Fibroblast of skin of scalp (primary cell): ENCODE measurements at regions not wholly inside any gene's neighbourhood (a gene's known extent, or its start where the extent isn't known, plus 50 kb on each side); places are given as distances from the start of the nearest gene placed in this dataset.

ENCODE experiments used
- DNase-seq: peaks from one replicate; pipeline ENCODE4 v3.0.0-alpha.2; 2013

DNA sequence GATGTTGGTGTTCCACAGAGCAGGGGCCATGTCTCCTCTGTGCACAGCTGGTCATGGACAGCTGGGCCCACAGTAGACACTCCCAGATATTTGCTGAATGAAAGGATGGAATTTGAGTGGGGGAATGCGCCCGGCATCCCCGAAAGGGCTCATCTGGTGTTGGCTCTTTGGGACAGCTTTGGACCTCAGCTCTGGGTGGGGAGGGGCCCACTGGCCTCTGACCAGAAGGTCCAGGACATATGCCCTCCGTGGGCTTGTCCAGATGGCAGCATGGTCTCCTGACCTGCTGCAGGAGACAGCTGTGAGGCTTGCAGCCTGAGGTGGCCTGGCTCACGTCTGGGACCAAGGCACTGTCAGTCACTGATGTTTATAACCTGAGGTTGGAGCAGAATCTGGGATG lies 160.4 kb upstream of the AJAP1 start:
- DNase-seq = no peak

DNA sequence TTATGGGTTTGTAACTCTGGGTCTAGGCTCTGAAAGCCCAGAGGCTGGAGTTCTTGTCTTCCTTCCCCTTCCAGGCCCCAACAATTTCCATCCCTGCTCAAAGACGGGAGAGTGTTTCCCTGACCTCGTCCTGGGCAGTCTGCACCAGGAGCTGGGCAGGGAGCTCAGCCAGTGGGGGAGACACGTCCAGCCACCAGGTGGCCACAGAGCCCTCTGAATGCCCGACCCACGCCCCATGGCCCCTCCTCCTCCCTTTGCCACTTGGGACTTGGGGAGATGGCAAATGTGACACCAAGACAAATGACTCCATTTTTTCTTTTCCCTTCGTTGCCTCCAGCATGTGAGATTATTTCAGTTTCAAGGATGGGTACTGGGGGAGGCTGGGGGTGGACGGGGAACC lies 159.9 kb upstream of the AJAP1 start:
- DNase-seq = no peak

DNA sequence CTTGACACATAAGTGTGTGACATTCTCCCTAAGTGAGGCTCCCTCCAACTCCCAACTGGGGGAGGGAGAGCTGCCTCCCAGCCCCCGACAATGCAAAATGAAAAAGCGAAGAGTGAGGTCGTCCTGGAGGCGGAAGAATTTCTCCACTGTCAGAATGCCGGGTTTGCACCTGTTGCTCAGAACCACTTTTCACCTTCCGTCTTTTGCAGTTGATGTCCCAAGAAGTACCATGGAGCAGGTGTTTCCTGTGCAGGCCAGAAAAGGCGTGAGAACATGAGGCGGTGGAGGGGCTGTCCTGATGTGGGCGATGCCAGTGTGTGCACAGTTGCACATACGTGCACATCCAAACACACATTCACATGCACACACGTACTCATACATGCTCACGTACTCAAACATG lies 158.6 kb upstream of the AJAP1 start:
- DNase-seq = no peak

DNA sequence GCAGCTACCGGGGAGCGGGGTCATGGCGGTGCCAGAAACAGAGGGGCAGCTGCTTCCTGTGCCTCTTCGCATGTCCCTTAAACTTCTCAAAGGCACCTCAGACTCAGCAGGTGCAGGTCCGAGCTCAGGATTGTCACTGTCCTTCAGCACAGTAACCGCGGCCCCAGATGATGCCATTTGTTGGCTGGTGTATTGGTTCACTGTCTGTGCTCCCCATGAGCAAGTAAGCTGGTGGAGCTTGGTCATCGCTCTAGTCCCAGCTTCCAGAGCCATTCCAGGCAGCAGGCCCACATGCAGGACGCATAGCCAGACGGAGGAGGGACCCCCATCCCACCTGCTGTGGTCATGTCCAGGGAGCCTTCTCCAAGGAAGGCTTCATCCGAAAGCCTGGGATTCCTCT lies 154.0 kb upstream of the AJAP1 start:
- no peak for DNase-seq

DNA sequence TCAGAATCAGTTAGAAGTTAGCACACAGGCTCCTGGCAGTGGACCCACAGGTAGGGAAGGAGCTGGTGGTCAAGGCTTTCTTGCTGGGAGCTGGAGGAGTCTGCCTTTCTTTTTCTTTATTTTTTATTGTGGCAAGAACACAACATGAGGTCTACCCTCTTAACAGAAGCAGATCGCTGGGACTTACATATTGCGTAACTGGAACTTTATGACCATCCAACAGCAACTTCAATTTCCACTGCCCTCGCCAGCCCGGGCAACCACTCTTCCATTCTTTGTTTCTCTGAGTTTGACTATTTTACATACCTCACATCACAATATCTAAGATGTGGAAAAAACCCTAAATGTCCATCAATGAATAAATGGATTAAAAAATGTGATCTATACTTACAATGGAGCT lies 147.8 kb upstream of the AJAP1 start:
- DNase-seq = no peak

DNA sequence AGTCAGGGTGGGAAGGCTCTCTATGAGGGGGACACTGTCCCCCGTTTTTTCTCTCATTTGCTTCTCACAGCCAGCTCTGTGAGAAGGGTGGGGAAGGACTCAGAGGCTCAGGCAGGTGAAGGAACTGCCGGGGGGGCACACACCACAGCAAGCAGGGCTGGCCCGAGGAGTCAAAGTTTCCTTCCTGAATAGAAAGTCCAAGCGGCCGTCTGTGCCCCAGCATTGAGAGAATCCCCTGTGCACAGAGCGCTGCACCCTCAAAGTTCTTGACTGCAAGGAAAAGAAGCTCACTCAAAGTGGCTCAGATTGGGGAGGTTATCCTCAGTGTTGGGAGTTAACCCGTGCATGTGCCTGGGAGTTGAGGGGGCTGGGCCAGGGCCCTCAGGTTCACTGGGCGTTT lies 145.2 kb upstream of the AJAP1 start:
- no peak for DNase-seq

DNA sequence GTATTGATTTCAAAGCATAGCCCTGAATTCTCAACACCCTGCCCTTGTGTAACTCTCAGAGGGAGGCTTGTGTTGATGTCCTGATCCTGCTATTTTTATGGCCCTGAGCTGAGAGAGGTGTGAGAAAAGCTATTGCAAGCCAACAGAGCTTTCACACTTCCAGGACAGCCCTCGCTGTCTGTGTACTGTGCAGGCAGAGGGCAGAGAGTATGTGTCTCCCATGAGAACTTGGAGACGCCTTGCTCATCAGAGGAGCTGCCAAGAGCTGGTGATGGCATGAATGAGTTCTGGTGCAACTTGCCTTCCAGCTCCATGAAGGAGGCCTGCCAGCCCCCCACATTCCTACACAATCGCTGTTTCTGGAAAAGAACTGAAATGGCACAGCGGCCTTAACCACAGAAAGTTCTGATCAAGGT lies 144.1 kb upstream of the AJAP1 start:
- no peak for DNase-seq

DNA sequence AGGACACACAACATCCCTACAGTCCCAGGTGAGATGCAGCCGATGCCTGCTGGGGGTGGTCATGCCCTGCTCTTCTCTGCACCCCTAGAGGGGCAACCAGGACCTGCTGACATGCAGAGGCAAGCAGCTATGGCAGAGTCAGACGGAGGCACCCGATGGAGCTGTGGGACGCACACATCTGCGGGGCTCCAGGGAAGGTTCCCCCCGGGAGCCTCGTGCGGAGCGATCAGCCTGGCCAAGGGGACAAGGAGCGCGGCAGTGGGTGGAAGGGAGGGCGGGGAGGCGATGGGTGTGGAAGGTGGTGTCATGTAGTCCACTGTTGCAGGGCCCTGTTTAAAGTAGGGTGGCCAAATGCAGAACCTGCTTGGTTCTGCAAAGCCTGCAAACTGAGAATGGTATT lies 143.0 kb upstream of the AJAP1 start:
- no peak for DNase-seq

DNA sequence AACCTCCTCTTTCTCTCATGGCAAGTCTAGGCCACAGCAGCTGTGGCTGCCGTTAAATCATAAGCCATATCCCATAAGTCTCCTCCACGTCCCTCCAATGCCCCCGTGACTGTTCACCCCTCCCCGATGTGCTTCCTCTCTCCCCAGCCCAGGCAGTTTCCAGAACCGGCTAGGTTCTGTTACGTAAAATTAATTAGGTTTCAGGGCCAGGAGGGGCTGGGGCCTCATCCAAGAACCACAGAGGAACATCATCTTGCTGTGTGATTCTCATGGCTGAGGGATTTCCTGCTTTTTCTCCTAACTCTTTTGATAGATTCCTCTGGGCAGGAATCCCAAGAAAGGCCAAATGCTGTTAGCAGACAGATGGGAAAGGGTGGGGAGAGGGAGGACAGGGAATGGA lies 141.8 kb upstream of the AJAP1 start:
- no peak for DNase-seq

DNA sequence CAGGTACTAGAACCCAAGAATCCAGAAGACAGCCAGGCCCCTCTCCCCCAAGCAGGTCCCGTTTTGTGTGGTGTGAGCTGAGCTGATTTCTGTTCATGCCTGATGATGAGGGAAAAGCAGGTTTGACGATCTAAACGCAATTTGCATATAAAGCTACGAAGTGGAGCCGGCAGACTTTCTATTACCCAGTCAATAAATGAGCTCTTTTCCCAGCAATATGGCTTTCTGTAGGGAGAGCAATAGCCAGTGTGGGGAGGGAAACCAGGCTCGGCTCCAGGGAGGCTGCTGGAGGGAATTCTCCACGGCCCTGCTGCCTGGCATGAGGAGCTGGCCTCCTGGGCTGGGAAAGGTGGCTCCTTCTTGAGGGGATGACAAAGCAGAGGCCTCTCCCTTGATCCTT lies 140.7 kb upstream of the AJAP1 start:
- DNase-seq = no peak

DNA sequence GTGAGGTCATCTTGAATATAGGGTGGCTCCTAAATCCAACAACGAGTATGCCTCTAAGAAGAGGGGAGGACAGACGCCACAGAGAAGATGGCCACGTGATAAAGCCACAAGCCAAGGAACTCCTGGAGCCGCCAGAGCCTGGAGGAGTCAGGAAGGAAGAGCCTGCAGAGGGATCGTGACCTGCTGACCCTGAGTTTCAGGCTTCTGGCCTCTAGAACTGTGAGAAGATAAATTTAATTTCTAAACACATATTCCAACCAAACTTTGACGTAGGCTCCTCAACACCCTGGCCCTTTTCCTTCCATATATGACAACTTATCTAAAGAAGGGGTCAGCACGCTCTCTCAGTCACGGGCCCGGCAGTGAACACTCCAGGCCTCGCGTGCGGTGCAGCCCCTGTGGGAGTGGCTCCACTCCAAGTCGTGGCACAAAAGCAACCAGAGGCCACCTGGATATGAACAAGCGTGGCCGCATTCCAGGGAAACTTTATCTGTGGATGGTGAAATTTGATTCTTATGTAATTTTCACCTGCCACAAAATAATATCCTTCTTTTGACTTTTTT lies 138.6 kb upstream of the AJAP1 start:
- no peak for DNase-seq

DNA sequence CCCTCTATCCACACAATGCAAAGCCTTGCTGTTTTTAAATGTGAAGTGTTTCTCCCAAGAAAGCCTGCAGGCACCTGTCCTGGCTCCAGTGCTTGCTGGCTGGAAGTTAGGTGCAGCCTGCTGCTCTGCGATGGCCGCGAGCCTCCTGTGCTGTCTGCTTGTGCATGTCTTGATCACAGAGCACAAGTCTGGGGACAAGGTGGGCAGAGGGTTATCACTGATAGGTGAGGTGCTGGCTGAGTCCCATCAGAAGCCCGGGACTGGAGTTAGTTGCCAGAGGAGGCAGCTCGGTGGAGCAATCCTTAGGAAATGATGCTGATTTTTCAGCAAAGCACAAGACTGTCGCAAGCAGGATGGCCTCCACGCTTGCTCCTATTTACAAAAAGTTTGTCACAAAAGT lies 137.8 kb upstream of the AJAP1 start:
- DNase-seq = no peak

DNA sequence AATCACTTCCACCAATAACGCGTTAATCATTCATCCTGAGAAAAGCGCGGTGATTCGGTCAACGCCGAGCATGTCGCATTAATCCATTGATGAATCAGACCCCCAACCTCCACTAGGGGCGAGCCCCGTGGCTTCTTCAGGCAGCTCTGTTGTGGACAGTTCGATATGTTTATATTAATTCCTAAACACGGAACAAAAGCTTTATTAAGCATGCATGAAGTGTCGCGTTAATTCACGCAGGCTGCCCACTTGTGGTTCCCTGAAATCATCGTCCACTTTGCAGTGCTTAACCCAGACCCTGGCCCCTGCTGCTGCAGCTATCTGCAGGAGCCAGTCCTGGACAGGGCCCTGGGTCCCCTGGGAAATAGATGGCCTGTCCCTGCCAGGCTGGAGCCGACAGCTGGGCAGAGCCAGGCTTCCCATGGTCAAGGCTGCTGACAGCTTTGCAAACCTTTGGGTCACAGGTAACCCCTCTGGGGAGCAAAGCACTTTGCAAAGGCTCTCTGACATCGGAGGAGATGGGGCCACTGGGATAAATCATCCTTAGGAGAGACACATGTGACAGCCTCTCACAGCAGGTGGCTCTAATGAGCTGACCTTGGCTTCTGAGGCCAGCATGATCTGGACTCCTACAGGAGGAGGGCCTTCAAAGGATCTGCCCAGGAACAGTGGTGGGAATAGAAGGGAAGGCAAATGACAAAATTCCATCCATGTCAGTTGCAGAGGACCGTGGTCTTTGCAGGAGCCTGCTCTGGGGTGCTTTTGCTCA lies 137.0 kb upstream of the AJAP1 start:
- DNase-seq = no peak

DNA sequence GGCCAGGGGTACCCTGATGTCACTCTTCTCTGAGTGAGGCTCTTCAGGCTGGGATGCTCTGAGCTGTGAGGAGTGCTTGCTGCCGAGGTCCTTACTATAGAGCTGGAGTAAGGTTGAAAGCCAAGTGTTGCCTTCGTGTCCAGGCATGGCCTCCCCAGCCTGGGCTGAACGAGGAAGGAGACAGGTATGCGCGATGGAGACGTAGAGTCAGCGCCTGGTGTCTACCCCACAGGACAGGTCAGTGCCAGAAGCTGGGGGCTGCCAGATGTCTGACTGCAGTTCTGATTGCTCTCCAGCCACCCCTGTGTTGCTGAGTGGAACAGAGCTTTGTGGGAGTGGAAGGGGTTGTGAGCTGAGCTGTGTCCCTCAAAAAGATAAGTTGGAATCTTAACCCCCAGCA lies 135.8 kb upstream of the AJAP1 start:
- DNase-seq = no peak

DNA sequence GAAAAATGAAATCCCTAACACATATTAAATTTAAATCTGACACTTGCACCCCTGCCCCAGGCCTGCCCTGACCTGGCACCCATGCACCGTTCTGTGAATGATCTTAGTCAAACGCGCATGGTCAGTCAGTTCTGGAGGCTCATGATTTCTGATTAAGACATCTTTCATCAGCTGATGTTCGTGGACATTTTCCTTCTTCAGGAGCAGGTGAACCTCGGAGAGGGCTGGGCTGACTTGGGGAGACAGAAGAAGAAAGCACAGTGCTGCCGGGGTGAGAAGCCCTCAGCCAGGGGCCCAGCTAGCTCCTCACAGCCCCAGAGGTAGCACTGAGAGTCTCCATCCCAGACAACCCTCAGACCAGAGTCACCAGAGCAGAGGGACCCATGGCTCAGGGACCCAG lies 134.5 kb upstream of the AJAP1 start:
- DNase-seq = no peak

DNA sequence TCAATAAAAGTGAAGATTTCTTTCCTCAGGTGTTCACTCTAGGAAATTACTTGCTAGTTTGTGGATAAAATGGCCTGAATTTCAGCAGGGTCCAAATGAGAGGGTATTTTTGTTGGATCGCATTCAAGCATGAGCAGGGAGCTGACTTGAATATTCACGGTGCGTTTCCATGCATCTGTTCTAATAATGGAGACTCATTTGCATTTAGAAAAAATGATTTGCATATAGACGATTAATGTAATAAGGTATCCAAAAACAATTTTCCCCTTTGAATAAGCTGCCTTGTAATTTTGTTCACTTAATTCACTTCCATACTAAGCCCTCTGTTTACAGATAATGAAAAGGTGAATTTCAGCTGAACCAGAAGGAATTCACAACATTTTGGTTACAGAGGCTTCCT lies 130.9 kb upstream of the AJAP1 start:
- DNase-seq = no peak

DNA sequence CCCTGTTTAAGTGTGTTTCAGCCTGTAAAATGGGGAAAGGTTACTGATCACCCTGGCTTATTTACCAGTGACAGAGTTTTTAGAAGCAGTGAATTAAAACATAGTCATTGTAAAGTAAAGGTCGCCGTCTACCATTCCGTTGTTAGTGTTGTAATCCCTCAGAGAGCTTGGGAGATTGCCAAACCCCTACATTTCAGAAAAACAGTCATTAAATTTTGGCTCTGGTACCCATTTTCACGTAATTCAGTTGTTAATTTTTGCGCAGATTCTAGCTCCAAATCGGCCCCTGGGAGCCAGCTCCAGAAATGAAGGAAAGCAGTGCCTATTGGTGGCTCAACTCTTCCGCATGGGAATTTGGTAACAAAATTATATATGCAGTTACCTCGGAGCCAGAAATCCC lies 127.7 kb upstream of the AJAP1 start:
- no peak for DNase-seq

DNA sequence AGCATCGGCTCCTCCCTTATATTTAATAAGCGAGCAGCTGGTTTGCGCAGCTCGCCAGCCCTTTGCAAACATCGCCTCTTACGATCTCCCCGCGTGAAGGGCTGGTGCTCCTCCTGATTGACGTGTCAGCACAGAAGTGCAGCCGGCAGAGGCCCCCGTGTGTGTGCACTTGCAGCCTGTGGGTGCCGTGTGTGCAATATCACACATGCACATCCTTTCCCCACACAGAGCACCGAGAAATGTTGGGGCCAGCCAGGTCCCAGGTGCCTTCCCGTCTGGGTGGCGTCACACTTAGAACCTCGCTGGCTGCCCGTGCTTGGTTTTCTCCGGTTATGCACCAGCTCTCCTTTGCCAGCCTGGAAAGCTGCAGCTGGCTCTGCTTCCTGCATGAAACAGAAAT lies 126.6 kb upstream of the AJAP1 start:
- DNase-seq = no peak

DNA sequence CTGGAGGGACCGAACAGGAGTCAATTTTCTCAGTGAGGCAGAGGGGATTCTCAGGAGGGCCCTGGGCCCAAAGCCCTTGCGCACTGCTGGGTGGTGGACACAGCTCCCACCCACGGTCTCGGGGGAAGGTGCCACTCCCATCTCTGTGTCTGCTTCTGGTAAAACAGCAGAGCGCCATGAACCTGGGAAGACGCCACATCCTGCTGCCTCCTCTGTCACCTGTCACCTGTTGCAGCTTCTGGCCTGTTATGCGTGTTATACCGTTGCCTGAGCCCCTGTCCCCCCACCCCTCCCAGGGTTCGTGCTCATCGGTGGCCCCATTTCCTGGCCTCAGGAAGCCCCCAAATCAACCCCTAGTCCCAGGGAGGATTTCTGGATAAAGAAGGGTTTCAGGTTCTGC lies 125.8 kb upstream of the AJAP1 start:
- no peak for DNase-seq

DNA sequence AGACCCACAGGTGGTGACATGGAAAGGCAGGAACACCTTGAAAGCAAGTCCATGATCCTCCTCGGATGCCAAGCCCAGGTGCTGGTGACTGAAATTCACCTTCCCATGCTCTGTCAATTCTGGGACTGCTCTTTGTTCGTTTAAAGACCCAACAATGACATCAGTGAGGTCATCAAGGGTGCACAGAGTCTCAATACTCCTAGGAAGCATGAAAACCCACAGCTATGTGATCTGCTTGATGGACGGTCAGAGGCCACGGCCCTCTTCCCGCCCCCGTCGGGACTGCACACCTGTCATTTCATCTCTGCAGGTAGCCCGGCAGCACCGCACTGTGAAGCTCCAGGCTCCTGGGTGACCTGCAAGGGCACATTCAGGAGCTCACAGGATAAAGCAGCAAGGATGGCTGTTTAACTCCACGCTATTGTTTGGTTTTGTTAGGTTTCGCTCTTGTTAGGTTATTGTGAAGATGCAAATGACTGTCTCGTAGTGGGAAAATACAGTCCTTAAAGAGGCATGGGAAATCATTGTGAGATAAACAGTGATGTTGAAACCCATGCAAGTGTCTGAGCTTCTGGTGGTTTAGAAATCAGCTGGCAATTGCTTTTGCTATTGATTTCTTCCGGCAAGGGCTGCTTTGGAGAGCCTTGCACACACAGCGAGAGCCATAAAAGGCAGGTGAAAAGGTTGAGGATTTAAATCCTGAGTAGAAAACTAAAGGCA lies 124.8 kb upstream of the AJAP1 start:
- DNase-seq = no peak

DNA sequence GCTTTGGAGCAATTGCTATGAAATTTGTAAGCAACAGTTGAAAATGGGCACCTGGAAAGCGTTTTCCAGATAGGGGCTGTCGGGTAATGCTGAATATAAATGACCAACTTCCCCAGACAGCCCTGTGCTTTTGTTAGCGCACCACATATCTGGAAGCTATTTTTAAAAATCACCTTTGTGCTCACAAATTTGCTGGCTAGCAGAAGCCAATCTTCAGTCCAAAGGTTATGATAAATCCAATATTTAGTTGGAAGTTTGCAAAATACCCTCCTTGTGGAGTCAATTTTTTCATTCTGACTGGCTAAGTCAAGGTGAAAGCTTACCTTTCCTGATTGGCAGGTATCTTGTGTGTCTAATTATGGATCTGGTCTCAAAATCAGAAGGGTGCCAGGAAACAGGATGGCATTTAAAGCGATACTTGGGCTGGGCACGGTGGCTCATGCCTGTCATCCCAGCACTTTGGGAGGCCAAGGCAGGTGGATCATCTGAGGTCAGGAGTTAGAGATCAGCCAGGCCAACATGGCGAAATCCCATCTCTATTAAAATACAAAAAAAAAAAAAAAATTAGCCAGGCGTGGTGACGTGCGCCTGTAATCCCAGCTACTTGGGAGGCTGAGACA lies 124.1 kb upstream of the AJAP1 start:
- DNase-seq = no peak

DNA sequence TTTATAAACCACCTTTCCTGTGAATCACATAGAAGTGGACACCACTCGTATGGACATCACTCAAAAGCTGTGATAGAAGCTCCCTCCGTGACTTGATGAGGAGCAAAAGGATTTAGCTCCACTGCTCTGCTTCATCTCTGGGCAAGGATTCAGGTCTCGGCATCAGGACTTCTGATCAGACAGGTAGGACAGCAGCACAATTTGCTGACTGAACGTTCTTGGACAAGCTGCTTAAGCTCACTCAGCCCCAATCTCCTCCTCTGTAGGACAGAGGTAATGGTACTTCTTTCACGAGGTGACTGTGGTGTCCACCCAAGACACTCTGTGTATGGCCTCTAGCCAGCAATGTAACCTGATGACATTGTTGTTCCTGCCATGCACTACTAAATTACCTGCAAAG lies 122.6 kb upstream of the AJAP1 start:
- no peak for DNase-seq

DNA sequence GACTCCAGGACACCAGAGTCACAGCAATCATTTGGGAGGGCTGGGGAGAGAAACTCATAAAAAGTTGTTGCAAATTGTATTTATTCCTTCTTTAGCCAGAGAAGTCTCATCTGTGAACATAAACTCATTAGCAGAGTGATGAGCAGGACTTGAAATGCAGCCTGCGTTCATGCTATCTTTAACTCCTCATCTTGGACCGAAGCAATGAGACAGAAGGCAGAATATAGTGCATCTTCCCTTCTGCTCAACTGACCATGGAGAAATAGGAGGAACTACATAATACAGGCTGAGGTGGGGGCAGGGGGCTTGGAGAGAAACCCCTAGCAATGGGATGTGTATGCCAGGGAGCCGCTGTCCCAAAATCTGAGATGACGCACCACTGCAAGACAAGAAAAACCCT lies 121.8 kb upstream of the AJAP1 start:
- DNase-seq = no peak

DNA sequence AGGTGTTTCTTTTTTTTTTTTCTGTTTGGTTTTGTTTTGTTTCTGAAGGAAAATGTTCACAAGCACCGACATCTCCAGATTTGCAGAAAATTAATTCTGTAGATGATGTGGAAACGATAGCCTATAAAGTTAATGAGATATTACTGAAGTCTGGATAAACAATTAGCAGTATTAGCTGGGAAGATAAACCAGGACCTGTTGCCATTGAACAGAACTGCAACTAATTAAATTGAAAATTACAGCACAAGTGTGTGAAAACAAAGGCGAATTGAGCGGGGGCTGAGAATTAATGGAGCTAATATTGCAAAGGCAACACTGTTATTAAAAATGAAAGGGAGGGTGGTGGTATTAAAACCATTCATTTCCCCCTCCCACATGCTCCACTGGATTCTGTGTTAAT lies 107.5 kb upstream of the AJAP1 start:
- DNase-seq = no peak
